Upper lobe of left lung (tissue), 4 donors: ENCODE measurements at regions not wholly inside any gene's neighbourhood (a gene's known extent, or its start where the extent isn't known, plus 50 kb on each side); places are given as distances from the start of the nearest gene placed in this dataset.

Experiments
- POLR2A ChIP-seq, 4 donors: fragments of 450-650 bp; IDR thresholded peaks; one replicate each; pipeline ENCODE4 v1.5.1; 2016 to 2017; ENCODE audit warnings: antibody characterized with exemption in 4 of 4, mild to moderate bottlenecking in 2 of 4
- POLR2AphosphoS5 ChIP-seq, 2 donors: sonication (generic); formaldehyde crosslinking; IDR thresholded peaks; one replicate each; pipeline ENCODE4 v1.5.1; 2017; ENCODE audit warnings: antibody characterized with exemption in 2 of 2
- TF ChIP-seq, protein P1 (sequence below), 6 experiments: fragments of 450-650 bp in 4 of 6; fragments of 200-600 bp in 2 of 6; sonication (generic) in 2 of 6; IDR thresholded peaks; one replicate each; pipeline ENCODE4 v1.5.1; 2016 to 2019; ENCODE audit warnings: antibody characterized with exemption in 6 of 6

GRCh38 chr7:113307147-113307546 lies 188.8 kb upstream of the SMIM30 start:
- no peak for TF ChIP-seq POLR2A (IDR thresholded peaks at IDR 0.05)
- TF ChIP-seq, protein P1, sequence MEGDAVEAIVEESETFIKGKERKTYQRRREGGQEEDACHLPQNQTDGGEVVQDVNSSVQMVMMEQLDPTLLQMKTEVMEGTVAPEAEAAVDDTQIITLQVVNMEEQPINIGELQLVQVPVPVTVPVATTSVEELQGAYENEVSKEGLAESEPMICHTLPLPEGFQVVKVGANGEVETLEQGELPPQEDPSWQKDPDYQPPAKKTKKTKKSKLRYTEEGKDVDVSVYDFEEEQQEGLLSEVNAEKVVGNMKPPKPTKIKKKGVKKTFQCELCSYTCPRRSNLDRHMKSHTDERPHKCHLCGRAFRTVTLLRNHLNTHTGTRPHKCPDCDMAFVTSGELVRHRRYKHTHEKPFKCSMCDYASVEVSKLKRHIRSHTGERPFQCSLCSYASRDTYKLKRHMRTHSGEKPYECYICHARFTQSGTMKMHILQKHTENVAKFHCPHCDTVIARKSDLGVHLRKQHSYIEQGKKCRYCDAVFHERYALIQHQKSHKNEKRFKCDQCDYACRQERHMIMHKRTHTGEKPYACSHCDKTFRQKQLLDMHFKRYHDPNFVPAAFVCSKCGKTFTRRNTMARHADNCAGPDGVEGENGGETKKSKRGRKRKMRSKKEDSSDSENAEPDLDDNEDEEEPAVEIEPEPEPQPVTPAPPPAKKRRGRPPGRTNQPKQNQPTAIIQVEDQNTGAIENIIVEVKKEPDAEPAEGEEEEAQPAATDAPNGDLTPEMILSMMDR (IDR thresholded peaks at IDR 0.05), result no peak
- no peak for TF ChIP-seq POLR2AphosphoS5 (IDR thresholded peaks at IDR 0.05)
